ENCODE measurements at regions not wholly inside any gene's neighbourhood (a gene's known extent, or its start where the extent isn't known, plus 50 kb on each side); places are given as distances from the start of the nearest gene placed in this dataset.

GRCh38 chr5:3400659-3401058 is 195.0 kb upstream of the IRX1 start:
- no peak for TF ChIP-seq CTCF (IDR thresholded peaks at IDR 0.05)
- no peak for TF ChIP-seq POLR2A (IDR thresholded peaks at IDR 0.05)
